KMS-11 (cell line): ENCODE measurements at regions not wholly inside any gene's neighbourhood (a gene's known extent, or its start where the extent isn't known, plus 50 kb on each side); places are given as distances from the start of the nearest gene placed in this dataset.

Experiments
- H2AFZ ChIP-seq: fragments of 200-600 bp; sonication (generic); 2 replicates; pipeline ENCODE4 v1.6.1; 2016; ENCODE audit warnings: antibody characterized with exemption, mixed run types, low read depth
- H3K27ac ChIP-seq: fragments of 200-600 bp; sonication (generic); 2 replicates; pipeline ENCODE4 v1.6.1; 2016; ENCODE audit warnings: mild to moderate bottlenecking, mixed run types
- H3K27me3 ChIP-seq: fragments of 200-600 bp; sonication (generic); 2 replicates; pipeline ENCODE4 v1.6.1; 2017; ENCODE audit warnings: mild to moderate bottlenecking, low read depth, mixed run types, moderate library complexity; ENCODE audit not compliant: insufficient read depth
- H3K36me3 ChIP-seq: fragments of 200-600 bp; sonication (generic); 2 replicates; pipeline ENCODE4 v1.6.1; 2017; ENCODE audit warnings: mild to moderate bottlenecking, mixed run types; ENCODE audit not compliant: insufficient read depth
- H3K4me1 ChIP-seq: fragments of 200-600 bp; sonication (generic); 2 replicates; pipeline ENCODE4 v1.6.1; 2016; ENCODE audit warnings: mild to moderate bottlenecking, low read depth, mixed run types; ENCODE audit not compliant: poor library complexity, severe bottlenecking
- H3K4me2 ChIP-seq: fragments of 200-600 bp; sonication (generic); 2 replicates; pipeline ENCODE4 v1.7.0; 2016; ENCODE audit warnings: mild to moderate bottlenecking, mixed run types
- H3K4me3 ChIP-seq: fragments of 200-600 bp; sonication (generic); IDR thresholded peaks from 2 replicates; pipeline ENCODE4 v1.6.1; 2017; ENCODE audit warnings: low read depth, low read length, mixed read lengths; ENCODE audit not compliant: insufficient read depth
- H3K79me2 ChIP-seq: fragments of 200-600 bp; sonication (generic); 2 replicates; pipeline ENCODE4 v1.6.1; 2016; ENCODE audit warnings: low read depth, mixed run types; ENCODE audit not compliant: insufficient read depth
- H3K9ac ChIP-seq: fragments of 200-600 bp; sonication (generic); 2 replicates; pipeline ENCODE4 v1.6.1; 2016; ENCODE audit warnings: mild to moderate bottlenecking, mixed run types
- H4K20me1 ChIP-seq: fragments of 200-600 bp; sonication (generic); 2 replicates; pipeline ENCODE4 v1.6.1; 2016; ENCODE audit warnings: mild to moderate bottlenecking, mixed run types; ENCODE audit not compliant: insufficient read depth
- TF ChIP-seq, protein P1 (sequence below): fragments of 200-600 bp; sonication (generic); conservative IDR thresholded peaks from 2 replicates; pipeline ENCODE4 v1.6.1; 2017; ENCODE audit warnings: low read depth, mild to moderate bottlenecking, antibody characterized with exemption, low read length, moderate library complexity, mixed read lengths

DNA sequence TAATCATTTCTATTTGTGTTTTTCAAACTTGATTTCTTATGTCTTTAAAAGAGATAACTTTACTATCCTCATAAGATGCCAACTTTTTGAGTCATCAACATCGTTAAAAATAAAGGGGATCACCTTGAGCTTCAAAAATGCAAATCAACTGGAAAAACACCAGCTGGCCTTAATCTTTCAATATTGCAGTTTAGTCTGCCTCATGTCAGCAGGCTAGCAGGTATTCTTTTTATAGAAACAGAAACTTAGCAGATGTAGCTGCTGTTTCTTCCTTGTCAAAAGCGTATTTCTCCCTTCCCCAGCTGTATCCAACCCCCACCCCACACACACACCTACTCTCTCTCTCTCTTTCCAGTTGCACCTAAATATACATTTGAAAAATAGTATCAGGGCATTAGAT is 154.1 kb upstream of the ZNF804A start:
- Histone ChIP-seq H3K27ac (peak overlapping the region; percentile 73), H3K27me3 (no peaks in the 10 kb centered on the region), H3K9ac (peak overlapping the region; percentile 15; the same call in 1 of the 2 replicates), H3K4me1 (peaks cover 64% of the 10 kb centered on the region), H3K4me3 (peak overlapping the region; percentile 48), H3K79me2 (no peaks in the 10 kb centered on the region), H3K4me2 (peak overlapping the region; percentile 61), H4K20me1 (no peaks in the 10 kb centered on the region), H3K36me3 (no peaks in the 10 kb centered on the region), H2AFZ (peak overlapping the region; percentile 26; the same call in 1 of the 2 replicates)
- TF ChIP-seq, protein P1, sequence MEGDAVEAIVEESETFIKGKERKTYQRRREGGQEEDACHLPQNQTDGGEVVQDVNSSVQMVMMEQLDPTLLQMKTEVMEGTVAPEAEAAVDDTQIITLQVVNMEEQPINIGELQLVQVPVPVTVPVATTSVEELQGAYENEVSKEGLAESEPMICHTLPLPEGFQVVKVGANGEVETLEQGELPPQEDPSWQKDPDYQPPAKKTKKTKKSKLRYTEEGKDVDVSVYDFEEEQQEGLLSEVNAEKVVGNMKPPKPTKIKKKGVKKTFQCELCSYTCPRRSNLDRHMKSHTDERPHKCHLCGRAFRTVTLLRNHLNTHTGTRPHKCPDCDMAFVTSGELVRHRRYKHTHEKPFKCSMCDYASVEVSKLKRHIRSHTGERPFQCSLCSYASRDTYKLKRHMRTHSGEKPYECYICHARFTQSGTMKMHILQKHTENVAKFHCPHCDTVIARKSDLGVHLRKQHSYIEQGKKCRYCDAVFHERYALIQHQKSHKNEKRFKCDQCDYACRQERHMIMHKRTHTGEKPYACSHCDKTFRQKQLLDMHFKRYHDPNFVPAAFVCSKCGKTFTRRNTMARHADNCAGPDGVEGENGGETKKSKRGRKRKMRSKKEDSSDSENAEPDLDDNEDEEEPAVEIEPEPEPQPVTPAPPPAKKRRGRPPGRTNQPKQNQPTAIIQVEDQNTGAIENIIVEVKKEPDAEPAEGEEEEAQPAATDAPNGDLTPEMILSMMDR: no peak

DNA sequence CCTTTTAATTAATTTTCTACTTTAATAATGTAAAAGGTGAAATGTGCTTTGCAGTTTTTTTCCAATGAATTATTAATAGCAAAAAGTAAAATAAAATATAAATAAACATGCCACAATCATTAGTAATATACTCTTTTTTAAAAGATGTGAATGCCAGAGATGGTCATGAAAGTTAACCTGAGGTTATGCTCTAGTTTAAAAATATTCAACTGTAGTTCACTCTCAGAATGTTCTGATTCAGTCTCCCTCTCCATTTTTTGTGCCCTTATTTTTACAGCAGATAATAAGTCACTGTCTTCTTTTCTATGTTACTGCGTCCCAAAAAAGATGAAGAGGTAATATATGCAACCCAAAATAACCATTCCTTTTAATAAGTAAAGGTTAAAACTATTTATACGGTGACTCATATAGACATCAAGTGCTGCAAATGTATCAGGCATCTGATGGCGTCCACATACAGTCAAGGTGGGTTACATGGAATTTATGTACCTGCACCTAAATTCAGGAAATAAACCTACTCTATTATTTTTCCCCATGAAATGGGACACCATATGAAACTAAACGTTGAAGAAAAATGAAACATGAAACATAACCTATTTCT is 153.6 kb upstream of the ZNF804A start:
- Histone ChIP-seq H3K9ac (peak overlapping the region; percentile 15; the same call in 1 of the 2 replicates), H2AFZ (peak overlapping the region; percentile 26), H3K79me2 (no peaks in the 10 kb centered on the region), H3K27ac (peak overlapping the region; percentile 73), H3K4me1 (peaks cover 64% of the 10 kb centered on the region), H3K27me3 (no peaks in the 10 kb centered on the region), H3K4me3 (peak overlapping the region; percentile 48), H4K20me1 (no peaks in the 10 kb centered on the region), H3K4me2 (peak overlapping the region; percentile 61), H3K36me3 (no peaks in the 10 kb centered on the region)
- TF ChIP-seq, protein P1: no peak

DNA sequence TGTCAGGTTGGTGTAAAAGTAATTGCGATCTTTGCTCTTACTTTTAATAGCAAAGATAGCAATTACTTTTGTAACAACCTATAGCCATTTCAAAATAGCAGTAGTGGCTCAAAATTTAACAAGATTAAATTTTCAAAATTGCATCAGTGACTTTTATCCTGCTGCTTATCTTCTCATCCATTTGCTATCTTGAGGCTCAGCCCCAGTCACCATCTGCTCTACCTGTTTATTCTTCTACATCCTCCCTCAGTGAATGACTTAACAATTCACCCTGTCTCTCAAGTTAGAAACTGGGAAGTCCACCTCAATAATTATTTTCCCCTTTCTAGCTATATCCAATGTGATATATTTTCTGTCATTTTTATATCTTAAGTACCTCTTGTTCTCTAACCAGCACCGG is 148.6 kb upstream of the ZNF804A start:
- Histone ChIP-seq H3K4me1 (peaks cover 25% of the 10 kb centered on the region), H3K4me2 (no peak overlapping the region), H4K20me1 (no peaks in the 10 kb centered on the region), H3K9ac (no peak overlapping the region), H3K4me3 (no peak overlapping the region), H2AFZ (no peak overlapping the region), H3K36me3 (no peaks in the 10 kb centered on the region), H3K27me3 (no peaks in the 10 kb centered on the region), H3K27ac (no peak overlapping the region), H3K79me2 (no peaks in the 10 kb centered on the region)
- TF ChIP-seq, protein P1: no peak

DNA sequence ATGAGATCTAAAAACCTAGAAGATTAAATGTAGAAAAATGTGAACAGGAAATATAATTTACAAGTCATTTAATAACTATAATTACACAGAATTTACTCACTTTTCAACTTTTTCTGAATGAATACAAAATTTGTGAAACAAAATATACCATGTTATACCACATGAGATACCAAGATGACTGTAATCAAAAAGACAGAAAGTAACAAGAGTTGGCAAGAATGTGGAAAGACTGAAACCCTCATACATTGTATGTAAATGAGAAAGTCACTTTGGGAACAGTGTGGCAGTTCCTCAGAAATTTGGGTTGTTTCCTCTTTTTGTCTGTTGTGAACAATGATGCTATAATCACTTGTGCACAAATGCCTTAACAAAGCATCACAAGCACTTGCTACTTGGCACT is 145.4 kb upstream of the ZNF804A start:
- Histone ChIP-seq H4K20me1 (no peaks in the 10 kb centered on the region), H2AFZ (no peak overlapping the region), H3K4me1 (peaks cover 3% of the 10 kb centered on the region), H3K4me2 (no peak overlapping the region), H3K27ac (no peak overlapping the region), H3K36me3 (no peaks in the 10 kb centered on the region), H3K79me2 (no peaks in the 10 kb centered on the region), H3K27me3 (no peaks in the 10 kb centered on the region), H3K9ac (no peak overlapping the region), H3K4me3 (no peak overlapping the region)
- TF ChIP-seq, protein P1: no peak
